Common myeloid progenitor, CD34-positive (primary cell): ENCODE measurements at regions not wholly inside any gene's neighbourhood (a gene's known extent, or its start where the extent isn't known, plus 50 kb on each side); places are given as distances from the start of the nearest gene placed in this dataset.

Experiments
- CTCF ChIA-PET: fragments of 350-600 bp; sonication (Branson Sonifier 250); formaldehyde crosslinking; loops from one replicate; lab custom pipeline; 2021; ENCODE audit warnings: antibody characterized with exemption; lab: Charles Lee
- POLR2A ChIA-PET: fragments of 350-600 bp; sonication (Branson Sonifier 250); formaldehyde crosslinking; loops from one replicate; lab custom pipeline; 2021; ENCODE audit warnings: antibody characterized with exemption; lab: Charles Lee
- DNase-seq, 3 donors: peaks; one replicate each; pipeline versions ENCODE4 v3.0.0 to v3.0.0-alpha.2; 2013
- H3K27ac ChIP-seq, 2 experiments: 1 replicate in 1 of 2; 2 replicates in 1 of 2; pipeline ENCODE4 v1.7.0; 2013; ENCODE audit warnings: inconsistent platforms in 2 of 2, low read length in 2 of 2, mild to moderate bottlenecking in 2 of 2, low read depth in 1 of 2, moderate library complexity in 1 of 2; ENCODE audit not compliant: severe bottlenecking in 2 of 2, insufficient read depth in 1 of 2, poor library complexity in 1 of 2
- H3K27me3 ChIP-seq, 5 experiments: replicated peaks in 2 of 5; 1 replicate in 3 of 5; 2 replicates in 2 of 5; pipeline versions ENCODE4 v1.6.1 to v1.7.0; 2013; ENCODE audit warnings: low read length in 4 of 5, mild to moderate bottlenecking in 2 of 5, moderate library complexity in 2 of 5, inconsistent platforms in 1 of 5; ENCODE audit not compliant: insufficient read depth in 5 of 5, control insufficient read depth in 4 of 5
- H3K36me3 ChIP-seq, 4 experiments: 1 replicate in 2 of 4; 2 replicates in 2 of 4; pipeline versions ENCODE4 v1.6.1 to v1.7.0; 2013; ENCODE audit warnings: low read length in 3 of 4, control low read depth in 1 of 4, mild to moderate bottlenecking in 1 of 4; ENCODE audit not compliant: control insufficient read depth in 4 of 4, insufficient read depth in 4 of 4
- H3K4me1 ChIP-seq, 4 experiments: 1 replicate in 3 of 4; 2 replicates in 1 of 4; pipeline versions ENCODE4 v1.6.1 to v1.7.1; 2013; ENCODE audit warnings: low read length in 3 of 4, mild to moderate bottlenecking in 3 of 4, control low read depth in 1 of 4, inconsistent platforms in 1 of 4, moderate library complexity in 1 of 4; ENCODE audit not compliant: control insufficient read depth in 4 of 4, insufficient read depth in 4 of 4; ENCODE audit errors: control extremely low read depth in 1 of 4
- H3K4me3 ChIP-seq, 7 experiments: 1 replicate in 4 of 7; 2 replicates in 3 of 7; pipeline versions ENCODE4 v1.5.1 to v1.7.0; 2013; ENCODE audit warnings: mild to moderate bottlenecking in 7 of 7, low read length in 6 of 7, moderate library complexity in 6 of 7, inconsistent platforms in 2 of 7, low read depth in 2 of 7, control low read depth in 1 of 7; ENCODE audit not compliant: insufficient read depth in 4 of 7, control insufficient read depth in 1 of 7; ENCODE audit errors: extremely low read depth in 1 of 7
- H3K9me3 ChIP-seq, 5 experiments: 1 replicate in 4 of 5; 2 replicates in 1 of 5; pipeline versions ENCODE4 v1.6.1 to v1.7.1; 2013; ENCODE audit warnings: low read length in 4 of 5, mild to moderate bottlenecking in 2 of 5, inconsistent platforms in 1 of 5, low read depth in 1 of 5, moderate library complexity in 1 of 5; ENCODE audit not compliant: control insufficient read depth in 4 of 5, insufficient read depth in 2 of 5; ENCODE audit errors: control extremely low read depth in 1 of 5
- WGBS: methylation state at CpG from one replicate; pipeline ENCODE4 v1.1.5; 2013; ENCODE audit not compliant: insufficient coverage; 5-methylcytosine and 5-hydroxymethylcytosine counted together

- no peaks in the 10 kb centered on the region for H3K9me3 ChIP-seq
- no peak overlapping the region for H3K27ac ChIP-seq
- no peaks in the 10 kb centered on the region for H3K4me1 ChIP-seq
- POLR2A ChIA-PET, result no interaction called here
- CTCF ChIA-PET, result interaction anchor here (0.6 kb wide), 1 partner anchor 50 kb away, joined by 3 read pairs; no protein-coding TSS in a partner anchor
- DNase-seq, result no peak
- H3K4me3 ChIP-seq, result no peak overlapping the region
- 71% methylated on average over 1 of the region's 3 CpGs for WGBS
- no peaks in the 10 kb centered on the region for H3K27me3 ChIP-seq
- no peaks in the 10 kb centered on the region for H3K36me3 ChIP-seq
Measured at GRCh38 chr5:145105384-145105783, 729.8 kb downstream of the PRELID2 start.

GRCh38 chr5:145104106-145104505 lies 731.0 kb downstream of the PRELID2 start:
- Histone ChIP-seq H3K4me3 (no peak overlapping the region), H3K27ac (no peak overlapping the region), H3K4me1 (no peaks in the 10 kb centered on the region), H3K27me3 (no peaks in the 10 kb centered on the region), H3K9me3 (no peaks in the 10 kb centered on the region), H3K36me3 (no peaks in the 10 kb centered on the region)
- ChIA-PET CTCF (no interaction called here), POLR2A (no interaction called here)
- no peak for DNase-seq

GRCh38 chr5:145101246-145101645 lies 733.9 kb downstream of the PRELID2 start:
- CTCF ChIA-PET, result no interaction called here
- no peaks in the 10 kb centered on the region for H3K9me3 ChIP-seq
- 100% methylated on average over 2 of the region's 3 CpGs for WGBS
- H3K4me3 ChIP-seq, result no peak overlapping the region
- no peaks in the 10 kb centered on the region for H3K27me3 ChIP-seq
- POLR2A ChIA-PET, result no interaction called here
- no peak overlapping the region for H3K27ac ChIP-seq
- H3K4me1 ChIP-seq, result no peaks in the 10 kb centered on the region
- peak in 1 of 3 donors; percentile 0 for DNase-seq
- no peaks in the 10 kb centered on the region for H3K36me3 ChIP-seq

GRCh38 chr5:145090115-145090514 lies 745.0 kb downstream of the PRELID2 start:
- no peaks in the 10 kb centered on the region for H3K4me1 ChIP-seq
- H3K27ac ChIP-seq, result no peak overlapping the region
- 100% methylated on average over 1 of the region's 1 CpG for WGBS
- CTCF ChIA-PET, result no interaction called here
- H3K4me3 ChIP-seq, result no peak overlapping the region
- POLR2A ChIA-PET, result no interaction called here
- no peaks in the 10 kb centered on the region for H3K36me3 ChIP-seq
- no peaks in the 10 kb centered on the region for H3K9me3 ChIP-seq
- no peaks in the 10 kb centered on the region for H3K27me3 ChIP-seq
- DNase-seq, result no peak

- Histone ChIP-seq H3K27ac (no peak overlapping the region), H3K27me3 (no peaks in the 10 kb centered on the region), H3K9me3 (no peaks in the 10 kb centered on the region), H3K4me1 (no peaks in the 10 kb centered on the region), H3K4me3 (no peak overlapping the region), H3K36me3 (no peaks in the 10 kb centered on the region)
- no peak for DNase-seq
- ChIA-PET POLR2A (no interaction called here), CTCF (no interaction called here)
- WGBS, result 93% methylated on average over 2 of the region's 2 CpGs
Measured at GRCh38 chr5:145084834-145085233, 750.3 kb downstream of the PRELID2 start.

GRCh38 chr5:145077028-145077427 lies 758.1 kb downstream of the PRELID2 start:
- H3K9me3 ChIP-seq, result no peaks in the 10 kb centered on the region
- no peak overlapping the region for H3K27ac ChIP-seq
- H3K27me3 ChIP-seq, result no peaks in the 10 kb centered on the region
- H3K4me3 ChIP-seq, result no peak overlapping the region
- ChIA-PET POLR2A (no interaction called here), CTCF (no interaction called here)
- H3K4me1 ChIP-seq, result no peaks in the 10 kb centered on the region
- no peaks in the 10 kb centered on the region for H3K36me3 ChIP-seq
- DNase-seq, result no peak
- WGBS, result 95% methylated on average over 4 of the region's 6 CpGs

- POLR2A ChIA-PET, result no interaction called here
- H3K27ac ChIP-seq, result no peak overlapping the region
- CTCF ChIA-PET, result no interaction called here
- H3K4me1 ChIP-seq, result no peaks in the 10 kb centered on the region
- DNase-seq, result no peak
- H3K9me3 ChIP-seq, result no peaks in the 10 kb centered on the region
- H3K4me3 ChIP-seq, result no peak overlapping the region
- H3K27me3 ChIP-seq, result no peaks in the 10 kb centered on the region
- no peaks in the 10 kb centered on the region for H3K36me3 ChIP-seq
Measured at GRCh38 chr5:145076040-145076439, 759.1 kb downstream of the PRELID2 start.
